Endothelial cell of umbilical vein (primary cell): ENCODE measurements at regions not wholly inside any gene's neighbourhood (a gene's known extent, or its start where the extent isn't known, plus 50 kb on each side); places are given as distances from the start of the nearest gene placed in this dataset.

Experiments
- CTCF ChIP-seq, 2 donors: IDR thresholded peaks; 1 replicate in 1 of 2; 2 replicates in 1 of 2; pipeline ENCODE4 v1.5.1; 2011; ENCODE audit warnings: low read length in 2 of 2, mild to moderate bottlenecking in 2 of 2, moderate library complexity in 2 of 2, control low read depth in 1 of 2, inconsistent platforms in 1 of 2, low read depth in 1 of 2; ENCODE audit not compliant: insufficient read depth in 1 of 2; ENCODE audit errors: extremely low read depth in 1 of 2
- EZH2 ChIP-seq: IDR thresholded peaks from 2 replicates; pipeline ENCODE4 v1.6.1; 2012; ENCODE audit warnings: borderline replicate concordance, low read depth, mild to moderate bottlenecking, moderate library complexity, low read length, inconsistent platforms; ENCODE audit not compliant: severe bottlenecking
- POLR2A ChIP-seq: IDR thresholded peaks from 2 replicates; pipeline ENCODE4 v1.6.1; 2012; ENCODE audit warnings: low read depth, mild to moderate bottlenecking, control low read depth, low read length

GRCh38 chr10:77687621-77688020 is 50.0 kb upstream of the KCNMA1 start:
- no peak for TF ChIP-seq EZH2
- TF ChIP-seq CTCF (IDR thresholded peaks at IDR 0.05; ENCODE audit: extremely low read depth in 1 of 2, insufficient read depth in 1 of 2, low read depth in 1 of 2, low read length in 2 of 2) = no peak
- TF ChIP-seq POLR2A = no peak
